ENCODE measurements at regions not wholly inside any gene's neighbourhood (a gene's known extent, or its start where the extent isn't known, plus 50 kb on each side); places are given as distances from the start of the nearest gene placed in this dataset.

- TF ChIP-seq POLR2A (IDR thresholded peaks at IDR 0.05; ENCODE audit: low read depth, low read length) (no peak), POLR2AphosphoS5 (IDR thresholded peaks at IDR 0.05; ENCODE audit: low read depth, low read length) (no peak), TAF1 (IDR thresholded peaks at IDR 0.05; ENCODE audit: borderline replicate concordance, low read depth, low read length) (no peak)
Measured at GRCh38 chr1:29624320-29625083, 388.2 kb downstream of the PTPRU start.
